GM19043 (cell line): ENCODE measurements at regions not wholly inside any gene's neighbourhood (a gene's known extent, or its start where the extent isn't known, plus 50 kb on each side); places are given as distances from the start of the nearest gene placed in this dataset.
"Not testable (repeated sequence)": the region's sequence is repeated elsewhere in the genome, so short reads cannot be mapped to it uniquely, and the experiment has no call there.

ENCODE experiments used
- ATAC-seq: cut with Tn5 transposase; IDR thresholded peaks from one replicate; pipeline ENCODE4 v1.9.1; 2021; ENCODE audit warnings: low read depth; ENCODE audit not compliant: unreplicated experiment

DNA sequence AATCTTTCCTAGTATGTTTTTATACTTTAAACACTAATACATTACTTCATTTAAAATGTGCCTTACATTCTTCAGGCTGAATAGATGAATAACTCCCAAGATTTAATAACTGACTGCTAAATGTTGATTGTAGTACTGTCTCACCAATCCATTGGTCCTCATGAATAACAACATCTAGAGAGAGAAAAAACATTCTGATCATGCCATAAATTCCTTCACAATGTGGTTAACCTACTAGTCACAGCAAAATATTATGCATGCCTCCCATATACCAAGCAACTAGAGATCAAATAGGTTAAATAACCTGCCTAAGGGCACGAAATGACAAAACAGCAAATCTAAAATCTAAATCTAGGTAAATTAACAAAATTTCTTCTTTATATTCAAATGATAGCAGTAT is 66.2 kb downstream of the SYT15 start:
- not testable (repeated sequence) for ATAC-seq

DNA sequence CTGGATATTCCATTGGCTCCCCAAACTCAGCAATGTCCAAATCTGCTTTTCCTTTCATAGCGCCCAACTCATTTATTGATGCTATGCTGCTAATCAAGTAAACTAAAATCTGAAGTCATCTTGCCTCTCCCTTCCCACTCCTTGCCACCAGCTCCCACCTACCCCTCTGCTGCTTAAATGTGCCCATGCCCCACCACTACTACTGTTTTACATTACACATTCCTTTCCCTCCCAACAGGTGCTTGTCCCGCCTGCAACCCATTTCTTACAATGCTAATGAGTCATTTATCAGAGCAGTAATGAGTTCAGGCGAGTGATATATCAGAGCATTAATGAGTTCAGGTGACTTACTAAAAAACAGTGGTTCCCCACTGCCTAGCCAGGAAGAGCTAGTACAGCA is 67.2 kb downstream of the SYT15 start:
- not testable (repeated sequence) for ATAC-seq

DNA sequence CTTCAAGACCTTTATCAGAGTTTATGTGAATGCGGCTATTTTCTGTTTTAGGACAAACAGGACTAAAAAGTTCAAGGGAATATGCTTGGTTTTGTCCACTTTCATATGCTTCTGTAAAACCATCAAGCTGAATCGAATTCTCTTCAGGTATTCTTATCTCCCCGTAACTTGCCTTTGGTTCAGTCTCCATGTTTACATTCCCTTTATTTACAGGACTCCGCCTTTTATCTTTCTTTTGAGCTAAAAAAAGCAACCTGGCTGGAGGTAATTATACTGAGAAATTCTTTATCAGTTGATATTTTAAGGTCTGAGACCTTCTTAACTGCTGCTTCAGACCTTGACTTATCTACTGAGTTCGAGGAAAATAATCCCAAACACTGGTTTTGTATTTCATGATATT is 72.0 kb downstream of the SYT15 start:
- not testable (repeated sequence) for ATAC-seq

DNA sequence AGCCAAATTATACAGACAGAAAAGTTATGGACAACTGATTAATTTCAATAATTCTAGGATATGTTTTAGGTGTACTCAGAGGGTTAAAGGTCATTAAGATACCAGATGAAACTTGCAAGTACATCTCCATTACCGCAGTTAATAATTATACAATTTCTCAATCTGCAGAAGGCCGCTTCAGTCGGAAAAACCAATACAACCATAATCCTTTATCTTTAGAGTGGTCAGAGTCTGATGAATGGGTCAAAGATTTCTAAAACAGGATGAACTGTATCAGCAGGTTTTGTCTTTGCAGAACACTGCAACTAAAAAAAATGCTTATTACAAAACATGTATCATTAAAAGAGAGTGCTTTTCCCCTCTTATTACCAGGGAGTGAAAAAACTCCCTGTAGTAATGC is 78.5 kb downstream of the SYT15 start:
- not testable (repeated sequence) for ATAC-seq

DNA sequence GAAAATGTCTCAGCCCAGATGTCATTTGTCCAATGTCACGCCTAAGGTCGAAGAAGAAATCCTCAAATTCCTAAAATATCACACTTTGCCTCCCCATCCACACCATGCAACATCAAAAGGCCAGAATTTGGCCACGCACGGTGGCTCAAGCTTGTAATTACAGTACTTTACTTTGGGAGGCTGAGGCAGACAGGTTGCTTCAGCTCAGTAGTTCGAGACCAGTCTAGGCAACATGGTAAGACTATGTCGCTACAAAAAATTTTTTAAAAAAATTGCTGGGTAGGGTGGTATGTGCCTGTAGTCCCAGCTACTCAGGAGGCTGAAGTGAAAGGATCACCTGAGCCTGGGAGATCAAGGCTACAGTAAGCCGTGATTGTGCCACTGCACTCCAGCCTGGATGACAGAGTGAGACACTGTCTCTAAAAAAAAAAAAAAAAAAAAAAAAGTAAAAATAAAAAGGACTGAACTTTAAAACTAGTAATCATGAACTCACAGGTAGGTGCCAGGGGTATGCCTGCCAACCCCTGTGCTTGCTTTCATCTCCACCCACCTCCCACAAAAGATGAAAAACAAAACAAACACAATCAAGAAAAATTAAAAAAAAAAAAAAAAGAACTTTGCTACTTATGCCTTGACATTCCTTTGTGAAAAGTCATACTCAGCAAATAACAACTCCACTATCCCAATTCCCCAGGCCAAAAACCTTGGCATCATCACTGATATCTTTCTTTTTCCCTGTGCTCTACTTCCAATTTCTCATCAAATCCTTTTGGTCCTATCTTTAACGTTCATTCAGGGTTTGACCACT is 81.3 kb downstream of the SYT15 start:
- not testable (repeated sequence) for ATAC-seq

DNA sequence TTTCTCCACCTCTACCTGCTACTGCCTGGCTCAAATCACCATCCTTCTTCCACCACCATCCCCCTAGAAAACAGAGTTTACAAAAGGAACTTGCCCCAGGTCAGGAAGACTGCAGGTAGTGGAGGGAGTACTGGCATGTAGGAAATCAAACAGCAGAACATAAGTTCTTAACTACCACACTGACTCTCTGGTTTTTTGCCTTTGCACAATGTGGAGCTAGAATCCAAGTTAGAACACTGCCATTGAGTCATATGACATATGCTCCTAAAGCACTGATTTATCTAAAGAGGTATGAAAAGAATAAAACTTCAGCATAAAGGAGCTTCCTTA is 81.9 kb downstream of the SYT15 start:
- not testable (repeated sequence) for ATAC-seq

DNA sequence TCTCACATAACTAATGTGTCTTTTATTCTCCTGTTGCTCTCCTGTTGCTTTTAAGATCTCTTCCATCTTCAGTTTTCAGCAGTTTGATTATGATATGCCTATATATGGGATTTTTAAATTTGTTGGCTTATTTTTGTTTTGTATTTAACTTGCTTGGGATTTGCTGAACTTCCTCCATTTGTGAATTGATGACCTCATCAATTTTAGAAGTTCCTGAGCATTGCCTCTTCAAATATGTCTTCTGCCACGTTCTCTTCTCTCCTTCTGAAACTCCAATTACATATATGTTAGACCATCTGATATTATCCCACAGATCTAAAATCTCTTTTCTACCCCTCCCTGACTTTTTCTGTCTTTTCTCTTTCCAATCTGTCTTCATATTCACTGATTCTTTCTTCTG is 86.6 kb downstream of the SYT15 start:
- not testable (repeated sequence) for ATAC-seq

DNA sequence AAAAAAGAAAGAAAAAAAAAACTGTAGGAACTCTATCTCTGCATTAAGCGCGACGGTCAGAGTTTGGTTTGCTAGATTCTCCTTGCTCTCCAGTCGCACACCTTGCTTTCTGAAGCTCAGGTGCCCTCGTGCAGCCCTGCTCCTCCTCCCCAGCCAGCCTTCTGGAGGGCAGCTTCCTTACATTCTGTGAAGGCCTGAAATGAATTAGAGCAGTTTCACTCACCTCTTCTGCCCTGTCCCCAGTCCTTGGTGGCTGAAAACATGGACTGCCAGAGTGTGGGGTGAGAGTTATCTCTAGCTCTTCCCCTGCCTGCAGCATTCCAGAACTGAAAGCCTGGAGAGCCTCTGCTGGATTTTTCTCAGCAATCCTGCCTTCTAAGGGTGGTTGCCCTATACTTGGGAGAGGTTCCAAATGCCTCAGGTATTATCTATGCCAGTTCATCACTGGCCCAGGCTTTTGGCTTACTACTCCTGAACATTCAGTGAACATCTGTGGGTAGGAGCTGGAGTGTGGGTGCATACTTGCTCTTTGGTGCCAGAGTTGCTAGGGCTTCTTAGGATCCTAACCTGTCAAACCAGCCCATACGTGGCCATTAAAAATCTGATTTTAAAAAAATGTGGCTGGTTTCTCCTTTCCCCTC is 89.5 kb downstream of the SYT15 start:
- ATAC-seq: not testable (repeated sequence)

DNA sequence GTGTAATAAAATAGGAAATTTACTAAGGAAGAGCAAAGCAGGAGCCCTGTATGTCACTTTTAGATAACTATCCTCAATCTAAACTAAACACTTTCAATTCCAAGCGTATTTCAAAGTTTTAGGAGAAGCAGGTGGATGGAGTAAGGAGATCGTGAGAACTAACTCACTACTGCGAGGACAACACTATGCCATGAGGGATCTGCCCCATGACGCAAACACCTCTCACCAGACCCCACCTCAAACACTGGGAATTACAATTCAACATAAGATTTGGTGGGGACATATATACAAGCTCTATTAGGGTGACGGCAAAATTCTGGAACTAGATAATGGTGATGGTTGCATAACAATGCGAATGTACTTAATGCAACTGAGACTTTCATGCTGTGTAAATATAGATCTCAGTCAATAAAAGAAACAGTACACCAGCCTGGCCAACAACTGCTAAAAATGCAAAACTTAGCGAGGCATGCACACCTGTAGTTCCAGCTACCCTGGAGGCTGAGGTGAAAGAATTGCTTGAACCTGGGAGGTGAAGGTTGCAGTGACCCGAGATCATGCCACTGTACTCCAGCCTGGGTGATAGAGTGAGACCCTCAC is 99.0 kb downstream of the SYT15 start:
- ATAC-seq: not testable (repeated sequence)

DNA sequence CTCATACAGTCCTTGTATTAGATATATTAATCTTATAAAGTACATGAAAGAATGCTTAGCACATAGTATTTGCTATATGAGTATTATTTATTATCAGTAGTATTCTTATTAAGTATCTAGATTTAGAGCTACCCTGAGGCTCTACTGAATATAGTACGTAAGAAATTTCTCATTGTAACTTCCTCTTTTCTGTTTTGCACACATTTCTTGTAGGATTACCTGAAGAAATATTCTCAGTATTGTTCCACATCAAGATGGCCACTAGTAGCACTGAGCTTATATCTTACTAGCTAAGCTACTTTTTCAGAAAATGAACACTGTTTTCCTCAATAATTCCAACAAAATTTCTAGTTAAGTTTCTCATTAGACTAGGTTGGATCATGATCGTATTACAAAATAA is 112.5 kb downstream of the SYT15 start:
- ATAC-seq: not testable (repeated sequence)

DNA sequence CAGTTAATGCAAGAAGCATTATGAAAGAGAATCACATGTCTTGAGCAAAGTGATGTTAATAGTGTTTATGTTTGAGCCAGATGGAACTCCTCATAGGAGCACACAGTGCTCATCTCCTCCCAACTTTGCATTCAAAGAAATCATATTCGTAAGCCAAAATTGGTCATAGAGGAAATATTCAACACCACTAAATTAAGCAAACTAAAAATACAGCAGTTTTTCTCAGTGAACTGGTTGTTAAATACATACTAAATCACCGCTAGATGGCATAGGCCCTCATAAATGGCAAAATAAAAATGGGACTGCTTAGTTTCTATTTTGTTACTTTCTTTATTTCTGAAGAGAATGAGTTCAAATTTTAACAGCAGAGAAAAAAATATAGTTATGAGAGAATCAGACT is 114.3 kb downstream of the SYT15 start:
- not testable (repeated sequence) for ATAC-seq

DNA sequence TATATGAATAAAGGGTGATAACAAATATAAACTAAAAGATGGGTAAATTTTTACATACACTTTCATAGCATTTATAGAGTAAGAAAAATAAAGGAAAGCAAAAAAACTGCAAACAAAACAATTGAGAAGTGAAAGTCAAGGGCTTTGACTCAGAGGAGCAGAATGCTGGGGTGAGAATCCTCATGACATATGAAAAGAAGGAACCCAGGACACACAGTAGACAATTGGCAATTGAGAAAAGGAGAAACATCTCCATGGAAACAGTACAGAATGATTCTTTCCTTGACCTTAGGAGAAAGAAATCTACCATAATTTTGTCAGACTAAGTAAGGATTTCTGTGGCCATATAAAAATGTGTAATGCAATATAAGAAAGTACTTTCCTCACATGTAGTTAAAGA is 138.3 kb downstream of the SYT15 start:
- ATAC-seq: not testable (repeated sequence)

DNA sequence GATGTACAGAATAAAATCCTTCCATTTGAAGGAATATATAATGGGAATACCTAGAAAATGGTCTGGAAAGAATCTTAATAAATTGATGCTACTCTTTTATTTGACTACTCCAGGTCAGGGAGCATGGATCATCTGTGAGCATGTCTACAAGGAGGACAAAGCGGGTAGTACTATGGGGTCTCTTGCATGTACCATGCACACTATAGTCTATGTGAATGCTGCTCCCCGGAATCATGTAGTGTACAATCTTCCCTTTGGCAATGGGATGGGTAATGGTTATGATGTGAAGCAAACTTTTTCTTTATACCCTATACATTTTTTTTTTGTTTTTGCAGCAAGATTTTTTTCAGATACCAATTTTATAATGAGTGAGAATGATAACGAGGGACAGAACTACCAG is 139.1 kb downstream of the SYT15 start:
- not testable (repeated sequence) for ATAC-seq

DNA sequence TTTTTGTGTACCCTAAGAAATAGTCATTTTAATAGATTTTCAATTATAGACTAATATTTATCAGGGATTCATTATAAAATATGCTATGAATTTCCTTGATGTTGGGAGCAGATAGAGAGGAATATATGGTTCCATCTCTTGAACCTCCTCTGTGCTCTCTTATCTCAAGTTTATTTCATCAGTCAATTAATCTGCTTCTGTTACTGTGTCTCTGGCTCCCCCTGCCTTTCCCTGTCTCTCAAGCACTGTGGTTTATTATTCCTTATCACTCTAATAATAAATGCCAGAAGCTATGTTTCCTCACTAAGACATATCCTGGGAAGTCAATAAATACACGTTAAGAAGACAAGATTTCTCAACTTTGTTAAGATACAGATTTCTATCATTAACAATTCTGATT is 141.5 kb downstream of the SYT15 start:
- not testable (repeated sequence) for ATAC-seq

DNA sequence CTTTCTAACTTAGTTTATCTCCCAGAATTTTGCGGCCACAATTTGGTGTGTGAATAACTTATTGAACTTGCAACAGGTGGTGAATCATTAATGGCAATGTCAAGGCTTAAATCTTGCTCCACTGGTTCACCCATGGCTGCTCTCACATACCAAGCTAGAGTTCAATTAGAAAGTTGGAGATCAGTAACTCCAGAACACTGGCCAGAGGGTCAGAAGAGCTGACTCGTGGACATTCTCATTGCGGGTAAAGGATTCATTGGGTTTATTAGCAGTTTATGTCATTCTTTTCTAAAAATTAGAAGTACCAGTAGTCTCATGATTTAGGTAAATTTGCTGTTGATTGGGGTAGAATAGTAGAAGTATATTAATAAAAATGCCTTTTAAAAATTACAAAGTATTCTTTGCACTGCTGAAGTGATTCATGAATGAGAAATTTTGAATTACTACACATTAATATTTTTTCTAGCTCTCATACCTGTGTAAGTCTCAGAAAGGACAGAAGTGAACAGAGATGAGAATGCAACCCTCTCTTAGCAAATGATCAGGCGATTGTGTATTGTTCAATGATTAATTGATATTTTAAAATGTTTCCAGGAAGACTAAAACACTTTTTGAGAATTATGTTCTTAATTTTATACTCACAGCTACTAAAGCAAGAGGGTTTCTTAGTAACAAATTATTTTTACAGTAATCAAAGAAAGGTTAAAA is 142.0 kb downstream of the SYT15 start:
- ATAC-seq: not testable (repeated sequence)

DNA sequence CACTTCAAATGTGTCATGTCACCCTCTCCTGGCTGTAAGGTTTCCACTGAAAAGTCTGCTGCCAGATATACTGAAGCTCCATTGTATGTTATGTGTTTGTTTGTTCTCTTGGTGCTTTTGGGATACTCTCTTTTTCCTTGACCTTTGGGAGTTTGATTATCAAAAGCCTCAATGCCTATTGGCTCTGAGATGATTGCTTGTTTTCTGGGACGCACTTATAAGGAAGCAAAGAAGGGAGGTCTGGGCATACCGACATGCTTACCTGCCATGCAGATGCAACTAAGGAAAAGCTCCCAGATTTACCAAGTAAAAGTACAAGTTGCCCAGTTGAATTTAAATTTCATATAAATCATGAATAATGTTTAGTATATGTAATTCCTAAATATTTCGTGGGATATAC is 145.3 kb downstream of the SYT15 start:
- not testable (repeated sequence) for ATAC-seq

DNA sequence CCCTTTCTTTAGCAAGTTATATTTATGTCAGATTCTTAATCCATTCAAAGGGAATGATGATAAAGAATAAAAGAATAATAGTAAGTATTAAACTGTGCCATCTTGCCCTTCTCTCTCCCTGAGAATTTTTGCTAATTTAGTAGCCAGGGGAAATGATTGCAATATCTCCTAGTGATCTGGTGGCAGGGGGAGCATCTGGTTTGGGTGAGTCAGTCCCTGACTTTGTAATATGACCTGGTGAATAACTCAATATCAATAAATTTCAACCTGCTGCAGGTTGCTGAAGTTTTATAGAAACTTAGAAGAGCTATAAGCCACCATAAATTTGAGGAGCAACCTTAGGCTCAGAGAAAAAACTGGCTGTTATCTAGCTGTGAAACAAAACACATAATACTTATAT is 149.4 kb downstream of the SYT15 start:
- ATAC-seq: not testable (repeated sequence)

DNA sequence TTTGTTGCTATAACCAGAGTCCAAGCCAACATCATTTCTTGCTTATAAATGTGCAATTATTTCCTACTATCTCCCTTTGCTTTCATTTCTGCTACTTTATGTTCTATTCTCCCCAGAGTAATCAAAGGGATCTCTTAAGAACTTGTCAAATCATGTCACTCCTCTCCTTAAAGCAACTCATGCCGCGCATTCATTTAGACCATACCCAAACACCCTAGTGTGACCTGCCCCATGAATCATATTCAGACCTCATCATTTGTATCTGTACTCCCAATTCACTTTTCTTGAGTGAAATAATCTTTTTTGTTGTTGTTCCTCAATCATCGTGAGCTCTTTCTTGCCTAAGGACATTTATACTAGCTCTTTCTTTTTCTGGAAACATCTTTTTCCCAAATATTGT is 151.8 kb downstream of the SYT15 start:
- ATAC-seq: not testable (repeated sequence)

DNA sequence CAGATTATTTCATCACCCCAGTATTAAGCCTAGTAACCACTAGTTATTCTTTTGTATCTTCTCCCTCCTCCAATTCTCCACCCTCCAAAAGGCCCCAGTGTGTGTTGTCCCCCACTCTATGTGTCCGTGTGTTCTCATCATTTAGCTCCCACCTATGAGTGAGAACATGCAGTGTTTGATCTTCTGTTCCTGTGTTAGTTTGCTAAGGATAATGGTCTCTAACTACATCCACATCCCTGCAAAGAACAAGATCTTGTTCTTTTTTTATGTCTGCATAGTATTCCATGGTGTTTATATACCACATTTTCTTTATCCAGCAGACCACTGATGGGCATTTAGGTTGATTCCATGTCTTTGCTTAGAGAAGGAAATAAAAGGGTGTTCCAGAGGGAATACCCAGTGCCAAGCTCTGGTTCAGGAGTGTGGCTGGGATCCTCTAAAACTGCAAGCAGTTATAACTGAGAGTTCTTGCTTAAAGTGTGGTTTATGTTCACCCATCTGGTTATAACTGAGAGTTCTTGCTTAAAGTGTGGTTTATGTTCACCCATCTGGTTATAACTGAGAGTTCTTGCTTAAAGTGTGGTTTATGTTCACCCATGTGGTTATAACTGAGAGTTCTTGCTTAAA is 154.8 kb downstream of the SYT15 start:
- ATAC-seq: not testable (repeated sequence)

DNA sequence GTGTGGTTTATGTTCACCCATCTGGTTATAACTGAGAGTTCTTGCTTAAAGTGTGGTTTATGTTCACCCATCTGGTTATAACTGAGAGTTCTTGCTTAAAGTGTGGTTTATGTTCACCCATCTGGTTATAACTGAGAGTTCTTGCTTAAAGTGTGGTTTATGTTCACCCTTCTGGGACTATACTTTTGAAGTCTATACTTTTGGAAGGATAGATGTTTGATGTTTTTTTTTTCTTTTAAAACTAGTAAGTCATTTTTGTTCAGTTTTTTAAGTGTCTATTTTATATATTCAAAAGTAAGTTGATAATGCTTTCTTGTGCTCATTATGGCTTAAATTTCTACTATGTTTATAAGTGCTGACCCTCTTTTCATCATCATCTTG is 155.3 kb downstream of the SYT15 start:
- not testable (repeated sequence) for ATAC-seq

DNA sequence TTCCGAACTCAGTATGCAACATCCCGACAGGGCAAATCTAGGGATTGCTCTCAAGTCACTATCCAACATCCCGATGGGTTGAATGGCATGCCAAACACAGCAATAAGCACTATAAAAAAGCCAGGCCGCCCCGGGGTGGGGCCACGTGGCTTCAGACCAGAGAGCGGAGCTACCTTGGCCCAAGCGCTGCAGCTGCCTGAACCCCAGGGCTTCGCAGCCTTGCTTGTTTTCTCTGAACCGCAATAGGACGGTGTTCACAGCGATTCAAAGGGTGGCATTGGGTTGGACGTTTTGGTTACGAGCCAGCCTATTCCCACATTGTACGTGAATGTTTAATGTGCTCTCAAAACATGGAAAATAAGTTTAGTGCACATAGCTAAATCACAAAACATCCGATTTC is 161.0 kb downstream of the SYT15 start:
- not testable (repeated sequence) for ATAC-seq
